HUES64 (cell line): ENCODE measurements at regions not wholly inside any gene's neighbourhood (a gene's known extent, or its start where the extent isn't known, plus 50 kb on each side); places are given as distances from the start of the nearest gene placed in this dataset.
A peak's percentile ranks its signal among the peaks of the same experiment; 100 is the strongest.
"Not testable (repeated sequence)": the region's sequence is repeated elsewhere in the genome, so short reads cannot be mapped to it uniquely, and the experiment has no call there.

ENCODE experiments used
- H3K27ac ChIP-seq: 2 replicates; pipeline ENCODE4 v1.7.0; 2013; ENCODE audit warnings: low read depth, low read length, inconsistent platforms
- H3K27me3 ChIP-seq: 2 replicates; pipeline ENCODE4 v1.6.1; 2013; ENCODE audit warnings: mild to moderate bottlenecking, low read length; ENCODE audit not compliant: insufficient read depth
- H3K36me3 ChIP-seq: 2 replicates; pipeline ENCODE4 v1.6.1; 2013; ENCODE audit warnings: mild to moderate bottlenecking, low read length; ENCODE audit not compliant: insufficient read depth
- H3K4me1 ChIP-seq: 2 replicates; pipeline ENCODE4 v1.6.1; 2013; ENCODE audit warnings: mild to moderate bottlenecking, low read length, moderate library complexity; ENCODE audit not compliant: insufficient read depth
- H3K4me3 ChIP-seq: 2 replicates; pipeline ENCODE4 v1.5.1; 2013; ENCODE audit warnings: mild to moderate bottlenecking, low read length, moderate library complexity
- H3K9ac ChIP-seq: 2 replicates; pipeline ENCODE4 v1.6.1; 2013; ENCODE audit warnings: mild to moderate bottlenecking, low read depth, low read length
- H3K9me3 ChIP-seq: 2 replicates; pipeline ENCODE4 v1.6.1; 2013; ENCODE audit warnings: low read depth, low read length; ENCODE audit not compliant: insufficient read depth
- WGBS: fragments of 150-250, 120-280 bp; methylation state at CpG from one replicate; pipeline ENCODE4 v1.1.7; 2013; ENCODE audit warnings: missing lambda C conversion rate; 5-methylcytosine and 5-hydroxymethylcytosine counted together

- H3K27ac ChIP-seq, H3K9me3 ChIP-seq, H3K4me3 ChIP-seq, H3K4me1 ChIP-seq, H3K36me3 ChIP-seq, H3K27me3 ChIP-seq, H3K9ac ChIP-seq: not testable (repeated sequence)
- WGBS, result 96% methylated on average over 7 of the region's 7 CpGs
Measured at GRCh38 chr5:25650316-25650715, 1005.5 kb upstream of the CDH10 start.

- no peaks in the 10 kb centered on the region for H3K36me3 ChIP-seq
- 97% methylated on average over 16 of the region's 16 CpGs for WGBS
- H3K9me3 ChIP-seq, result 0 out of 2 replicates have a peak, but pooled peaks cover 2% of the 10 kb centered on the region
- H3K27ac ChIP-seq, result no peak overlapping the region
- no peaks in the 10 kb centered on the region for H3K4me1 ChIP-seq
- no peak overlapping the region for H3K9ac ChIP-seq
- H3K27me3 ChIP-seq, result no peaks in the 10 kb centered on the region
- no peak overlapping the region for H3K4me3 ChIP-seq
Measured at GRCh38 chr5:25649628-25650265, 1005.0 kb upstream of the CDH10 start.

- Histone ChIP-seq H3K9me3 (0 out of 2 replicates have a peak, but pooled peaks cover 2% of the 10 kb centered on the region), H3K27ac (no peak overlapping the region), H3K9ac (no peak overlapping the region), H3K4me1 (no peaks in the 10 kb centered on the region), H3K4me3 (no peak overlapping the region), H3K27me3 (no peaks in the 10 kb centered on the region), H3K36me3 (no peaks in the 10 kb centered on the region)
- WGBS, result 96% methylated on average over 3 of the region's 3 CpGs
Measured at GRCh38 chr5:25646421-25647341, 1001.9 kb upstream of the CDH10 start.

GRCh38 chr5:25641124-25641523 lies 996.3 kb upstream of the CDH10 start:
- H3K9ac ChIP-seq, result no peak overlapping the region
- H3K4me1 ChIP-seq, result no peaks in the 10 kb centered on the region
- H3K27me3 ChIP-seq, result no peaks in the 10 kb centered on the region
- H3K27ac ChIP-seq, result no peak overlapping the region
- WGBS, result 83% methylated on average over 2 of the region's 2 CpGs
- H3K36me3 ChIP-seq, result no peaks in the 10 kb centered on the region
- no peaks in the 10 kb centered on the region for H3K9me3 ChIP-seq
- H3K4me3 ChIP-seq, result no peak overlapping the region

- Histone ChIP-seq H3K27me3 (no peaks in the 10 kb centered on the region), H3K9me3 (peaks cover 4% of the 10 kb centered on the region; the same call in 1 of the 2 replicates), H3K4me3 (no peak overlapping the region), H3K9ac (no peak overlapping the region), H3K36me3 (no peaks in the 10 kb centered on the region), H3K4me1 (no peaks in the 10 kb centered on the region), H3K27ac (no peak overlapping the region)
Measured at GRCh38 chr5:25619273-25619672, 974.5 kb upstream of the CDH10 start.

GRCh38 chr5:25618821-25619220 lies 974.0 kb upstream of the CDH10 start:
- no peaks in the 10 kb centered on the region for H3K27me3 ChIP-seq
- no peak overlapping the region for H3K27ac ChIP-seq
- 90% methylated on average over 2 of the region's 2 CpGs for WGBS

GRCh38 chr5:25614466-25614865 lies 969.7 kb upstream of the CDH10 start:
- H3K4me1 ChIP-seq, result no peaks in the 10 kb centered on the region
- peaks cover 8% of the 10 kb centered on the region; the same call in 1 of the 2 replicates for H3K9me3 ChIP-seq
- H3K27ac ChIP-seq, result no peak overlapping the region
- no peak overlapping the region for H3K4me3 ChIP-seq
- H3K9ac ChIP-seq, result no peak overlapping the region
- no peaks in the 10 kb centered on the region for H3K27me3 ChIP-seq
- WGBS, result 95% methylated on average over 22 of the region's 22 CpGs
- no peaks in the 10 kb centered on the region for H3K36me3 ChIP-seq

More at GRCh38 chr5:25618821-25619220, 974.0 kb upstream of the CDH10 start:
- no peak overlapping the region for H3K9ac ChIP-seq
- H3K4me3 ChIP-seq, result no peak overlapping the region
- H3K4me1 ChIP-seq, result no peaks in the 10 kb centered on the region
- peaks cover 4% of the 10 kb centered on the region; the same call in 1 of the 2 replicates for H3K9me3 ChIP-seq
- H3K36me3 ChIP-seq, result no peaks in the 10 kb centered on the region

- no peak overlapping the region for H3K27ac ChIP-seq
- no peak overlapping the region for H3K4me3 ChIP-seq
- H3K27me3 ChIP-seq, result no peaks in the 10 kb centered on the region
- H3K9me3 ChIP-seq, result peaks cover 6% of the 10 kb centered on the region; the same call in 1 of the 2 replicates
- H3K36me3 ChIP-seq, result no peaks in the 10 kb centered on the region
- H3K9ac ChIP-seq, result no peak overlapping the region
- 83% methylated on average over 1 of the region's 1 CpG for WGBS
- H3K4me1 ChIP-seq, result no peaks in the 10 kb centered on the region
Measured at GRCh38 chr5:25604681-25605080, 959.9 kb upstream of the CDH10 start.

GRCh38 chr5:25579111-25579510 lies 934.3 kb upstream of the CDH10 start:
- Histone ChIP-seq H3K9ac (no peak overlapping the region), H3K4me1 (peaks cover under 1% of the 10 kb centered on the region; the same call in 1 of the 2 replicates), H3K36me3 (no peaks in the 10 kb centered on the region), H3K9me3 (no peaks in the 10 kb centered on the region), H3K27ac (no peak overlapping the region), H3K4me3 (no peak overlapping the region), H3K27me3 (no peaks in the 10 kb centered on the region)
- no CpG with 5 or more reads among the region's 1 CpG for WGBS

- no peaks in the 10 kb centered on the region for H3K9me3 ChIP-seq
- no peaks in the 10 kb centered on the region for H3K36me3 ChIP-seq
- no peaks in the 10 kb centered on the region for H3K27me3 ChIP-seq
- H3K27ac ChIP-seq, result no peak overlapping the region
- peaks cover 39% of the 10 kb centered on the region for H3K4me1 ChIP-seq
- H3K4me3 ChIP-seq, result no peak overlapping the region
- 0% methylated on average over 1 of the region's 2 CpGs for WGBS
- no peak overlapping the region for H3K9ac ChIP-seq
Measured at GRCh38 chr5:25573691-25574090, 928.9 kb upstream of the CDH10 start.

GRCh38 chr5:25570067-25570583 lies 925.3 kb upstream of the CDH10 start:
- H3K4me3 ChIP-seq, result peak overlapping the region; percentile 34
- H3K36me3 ChIP-seq, result no peaks in the 10 kb centered on the region
- H3K9ac ChIP-seq, result no peak overlapping the region
- H3K27ac ChIP-seq, result no peak overlapping the region; the same call in 1 of the 2 replicates
- H3K9me3 ChIP-seq, result no peaks in the 10 kb centered on the region
- peaks cover 52% of the 10 kb centered on the region for H3K4me1 ChIP-seq
- no peaks in the 10 kb centered on the region for H3K27me3 ChIP-seq
- WGBS, result 50% methylated on average over 5 of the region's 5 CpGs
